Spleen (tissue), 7 donors: ENCODE measurements at regions not wholly inside any gene's neighbourhood (a gene's known extent, or its start where the extent isn't known, plus 50 kb on each side); places are given as distances from the start of the nearest gene placed in this dataset.

Experiments used
- CTCF ChIP-seq, 11 experiments: fragments of 200-600 bp in 7 of 11; fragments of 450-650 bp in 4 of 11; sonication (generic) in 4 of 11; IDR thresholded peaks in 8 of 11; conservative IDR thresholded peaks in 3 of 11; 1 replicate in 7 of 11; 2 replicates in 4 of 11; pipeline versions ENCODE4 v1.4.0 to v1.8.0; 2016 to 2021; ENCODE audit warnings: antibody characterized with exemption in 11 of 11, inconsistent platforms in 4 of 11, mild to moderate bottlenecking in 1 of 11
- POLR2A ChIP-seq, 3 donors: fragments of 450-650 bp; IDR thresholded peaks; one replicate each; pipeline ENCODE4 v1.5.1; 2017; ENCODE audit warnings: antibody characterized with exemption in 3 of 3, mild to moderate bottlenecking in 1 of 3
- POLR2AphosphoS5 ChIP-seq, 3 donors: sonication (generic); formaldehyde crosslinking; IDR thresholded peaks; one replicate each; pipeline ENCODE4 v1.5.1; 2017; ENCODE audit warnings: antibody characterized with exemption in 3 of 3
- donor health status: DM: no; HTN: no; CAD: no; lungs with moderate emphysema.
- donor health status: DM: no; HTN: no; CAD: no.
- donor health status: DM: no; HTN: no; CAD: no.

GRCh38 chr11:23494981-23495380 lies 634.7 kb upstream of the CCDC179 start:
- TF ChIP-seq CTCF (IDR thresholded peaks at IDR 0.05 in 8 of 11, conservative IDR thresholded peaks at IDR 0.05 in 3 of 11) = no peak
- no peak for TF ChIP-seq POLR2A (IDR thresholded peaks at IDR 0.05)
- no peak for TF ChIP-seq POLR2AphosphoS5 (IDR thresholded peaks at IDR 0.05)
